GM19397 (cell line): ENCODE measurements at regions not wholly inside any gene's neighbourhood (a gene's known extent, or its start where the extent isn't known, plus 50 kb on each side); places are given as distances from the start of the nearest gene placed in this dataset.

Source experiments
- ATAC-seq: cut with Tn5 transposase; IDR thresholded peaks from one replicate; pipeline ENCODE4 v1.9.1; 2021; ENCODE audit warnings: mild to moderate bottlenecking, moderate library complexity; ENCODE audit not compliant: unreplicated experiment

DNA sequence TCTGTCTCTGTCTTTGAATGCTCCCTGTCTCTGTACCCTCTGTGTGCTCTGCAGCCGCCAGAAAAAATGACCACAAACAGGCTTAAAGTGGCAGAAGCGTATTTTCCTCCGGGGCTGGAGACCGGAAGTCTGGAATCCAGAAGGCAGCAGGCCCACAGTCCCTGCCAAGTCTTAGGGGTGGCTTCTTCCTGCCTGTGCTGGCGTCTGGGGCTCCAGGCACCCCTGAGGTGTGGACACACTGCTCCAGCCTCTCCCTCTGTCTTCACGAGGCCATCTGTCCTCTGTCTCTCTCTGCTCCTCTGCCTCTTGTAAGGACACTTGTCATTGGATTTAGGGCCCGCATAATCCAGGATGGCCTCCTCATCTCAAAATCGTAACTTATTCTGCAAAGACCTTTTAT, 298.4 kb upstream of the IRX4 start:
- no peak for ATAC-seq

DNA sequence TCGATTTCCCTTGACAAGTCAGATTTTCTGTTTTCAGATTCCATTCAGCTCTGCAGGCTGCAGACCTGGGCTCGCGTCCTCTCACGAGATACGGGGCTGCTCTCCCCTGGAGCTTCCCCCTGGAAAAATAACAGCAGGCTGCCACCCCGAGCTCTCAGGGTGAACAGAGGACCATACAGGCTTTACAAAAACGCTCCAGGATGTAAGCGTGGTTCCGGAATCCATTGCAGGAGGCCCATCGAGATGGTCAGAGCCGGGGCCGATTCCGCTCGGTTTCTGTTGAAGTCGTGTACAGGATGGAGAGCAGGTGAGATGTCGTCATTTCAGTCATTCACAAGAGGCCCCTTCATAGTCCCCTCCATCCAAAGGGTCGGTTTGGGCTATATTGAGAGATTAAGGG, 297.7 kb upstream of the IRX4 start:
- ATAC-seq = no peak

DNA sequence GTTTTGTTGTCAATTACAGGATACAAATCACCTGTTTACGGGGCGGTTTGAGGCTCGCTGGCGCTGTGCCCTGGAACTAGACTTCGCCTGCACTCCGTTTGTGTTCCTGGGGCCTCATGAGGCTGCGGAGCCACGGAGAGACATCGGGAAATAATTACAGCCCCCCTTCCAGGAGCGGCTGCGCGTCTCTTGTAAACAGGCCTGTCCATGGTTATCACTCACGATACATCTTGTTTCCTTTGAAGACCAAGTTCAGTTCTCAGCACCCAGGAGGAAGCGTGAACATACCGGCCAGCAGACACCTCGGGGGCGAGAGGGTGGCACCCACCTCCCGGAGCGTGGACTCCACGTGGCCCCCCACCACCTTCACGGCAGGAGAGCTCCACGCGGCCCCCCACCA, 297.1 kb upstream of the IRX4 start:
- no peak for ATAC-seq

DNA sequence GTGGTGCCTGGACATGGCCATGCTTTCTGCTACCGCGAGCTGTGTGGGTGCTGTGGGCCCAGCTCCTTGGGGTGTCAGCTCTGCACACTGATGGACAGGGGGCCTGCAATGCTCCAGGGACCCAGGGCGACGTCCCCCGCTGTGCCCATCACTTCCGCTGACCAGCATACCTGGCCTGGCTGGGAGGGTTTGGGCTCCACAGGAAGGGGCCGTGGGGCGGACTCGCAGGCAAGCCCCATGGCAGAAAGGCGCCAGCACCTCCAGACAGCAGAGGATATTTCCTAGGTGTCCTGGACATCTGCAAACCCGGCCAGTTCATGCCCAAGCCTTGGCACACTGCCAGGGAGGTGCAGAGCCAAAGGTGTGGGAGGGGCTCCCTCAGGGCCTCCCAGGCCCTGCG, 295.8 kb upstream of the IRX4 start:
- no peak for ATAC-seq

DNA sequence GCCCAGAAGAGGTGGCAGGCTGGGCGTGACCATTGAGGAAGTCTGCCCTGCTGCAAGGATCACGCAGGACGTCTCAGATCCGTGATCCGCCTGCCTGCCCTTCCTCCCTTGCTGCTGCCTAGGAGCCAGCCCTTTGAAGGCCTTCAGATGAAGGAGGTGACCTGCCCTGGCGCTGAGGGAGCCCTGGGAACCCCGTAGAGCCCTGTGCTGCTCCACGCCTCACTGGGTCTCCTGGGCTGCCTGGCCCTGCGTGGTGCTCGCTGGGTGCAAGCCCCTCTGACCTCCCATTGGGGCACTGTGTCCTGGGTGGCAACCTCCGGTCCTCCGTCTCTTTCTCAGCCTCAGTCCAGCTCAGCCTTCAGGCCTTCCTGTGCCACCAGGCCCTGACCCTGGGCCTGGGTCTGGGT, 295.3 kb upstream of the IRX4 start:
- ATAC-seq = no peak

DNA sequence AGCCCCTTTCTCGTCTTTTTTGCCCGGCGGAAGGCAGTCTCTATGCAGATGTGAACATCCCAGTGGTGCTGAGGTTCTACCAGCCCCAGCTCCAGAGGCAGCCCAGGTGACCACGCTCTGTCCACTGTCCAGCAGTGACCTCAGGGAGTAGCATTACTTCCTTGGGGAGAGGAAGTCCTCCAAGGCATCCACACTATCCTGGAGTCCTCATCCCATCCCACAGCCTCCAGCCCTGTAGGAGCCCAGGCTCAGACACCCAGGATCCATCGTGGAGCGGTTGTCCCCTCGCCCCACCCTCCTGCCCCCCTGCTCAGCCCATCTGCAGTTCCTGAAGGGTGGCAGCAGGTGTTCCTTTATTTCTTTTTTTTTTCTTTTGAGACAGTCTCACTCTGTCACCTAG, 294.5 kb upstream of the IRX4 start:
- no peak for ATAC-seq

DNA sequence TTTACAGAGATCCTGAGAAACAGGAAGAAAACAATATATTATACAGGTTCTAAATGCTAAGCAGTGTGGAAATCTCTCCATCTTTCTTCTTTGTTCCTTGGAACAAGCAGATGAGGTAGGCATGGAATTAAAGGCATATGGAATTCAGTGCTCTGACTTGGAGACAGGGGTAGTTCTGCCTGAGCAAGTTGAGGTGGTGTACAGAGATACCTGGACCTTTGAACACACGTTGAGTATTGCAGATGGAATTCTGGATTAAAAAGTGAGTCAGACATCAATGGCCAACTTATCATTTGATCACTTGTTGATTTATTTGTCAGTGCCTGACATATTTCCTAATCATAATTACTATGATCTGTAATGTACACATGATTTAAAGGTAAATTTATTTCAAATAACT, 293.9 kb upstream of the IRX4 start:
- no peak for ATAC-seq

DNA sequence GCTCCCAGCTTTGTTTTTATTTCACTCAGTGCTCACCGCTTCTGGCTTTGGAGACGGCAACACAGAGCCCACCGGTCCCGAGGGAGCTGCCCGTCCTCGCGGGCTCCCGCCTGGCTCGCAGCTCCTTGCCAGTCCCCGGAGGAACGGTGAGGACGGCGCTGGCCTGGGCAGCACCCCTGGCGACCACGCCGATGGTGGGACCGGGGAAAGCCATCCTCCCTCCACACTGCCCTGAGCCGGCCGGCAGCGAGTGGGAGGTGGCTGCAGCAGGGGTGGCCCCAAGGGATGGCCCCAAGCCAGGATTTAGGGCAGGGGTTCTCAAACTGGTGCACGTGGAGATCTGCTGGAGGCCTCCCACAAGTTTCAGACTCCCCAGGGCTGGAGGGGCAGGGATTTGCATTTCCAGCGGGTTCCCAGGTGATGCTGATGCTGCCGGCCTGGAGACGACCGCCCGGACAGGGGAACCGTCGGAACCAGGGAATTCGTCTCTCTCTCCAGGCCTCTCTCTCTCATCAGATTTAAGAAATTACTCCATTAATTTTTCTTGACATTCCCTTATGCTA, 293.2 kb upstream of the IRX4 start:
- ATAC-seq = no peak

DNA sequence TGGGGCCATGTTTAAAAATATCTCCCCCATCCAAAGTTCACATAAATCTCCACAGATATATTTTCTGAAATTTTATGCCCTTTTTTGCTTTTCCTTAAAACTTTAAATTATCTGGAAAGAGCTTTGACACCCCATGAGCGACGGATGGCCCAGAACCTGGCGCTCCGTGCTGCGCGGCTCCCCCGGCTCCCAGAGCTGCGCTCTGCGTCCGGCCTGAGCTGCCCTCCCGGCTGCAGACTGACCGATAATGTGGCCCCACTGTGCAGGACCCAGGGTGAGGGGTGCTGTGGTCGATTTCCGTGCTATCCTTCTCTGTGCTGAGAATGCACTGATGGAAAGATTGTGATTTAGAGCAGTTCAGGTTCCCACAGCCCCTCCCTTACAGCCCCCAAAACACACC, 292.3 kb upstream of the IRX4 start:
- no peak for ATAC-seq

DNA sequence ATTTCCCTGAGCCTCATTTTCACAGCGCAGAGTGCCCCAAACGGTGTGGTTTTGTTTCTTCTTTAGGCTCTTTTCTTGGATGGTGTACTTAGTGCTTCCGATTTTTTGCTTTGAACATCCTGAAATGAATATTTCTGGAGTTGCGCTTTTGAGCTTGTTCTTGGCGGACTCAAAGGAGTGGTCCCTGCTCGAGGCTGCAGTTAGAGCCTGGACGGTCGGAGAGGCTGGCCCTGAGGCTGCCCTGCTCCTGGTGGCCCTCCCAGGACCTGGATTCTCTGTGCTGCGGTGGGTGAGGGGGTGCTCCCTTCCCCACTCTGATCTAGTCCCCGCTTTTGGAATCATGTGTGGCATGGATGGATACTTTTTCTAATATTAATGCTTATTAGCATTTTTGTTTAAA, 291.8 kb upstream of the IRX4 start:
- no peak for ATAC-seq

DNA sequence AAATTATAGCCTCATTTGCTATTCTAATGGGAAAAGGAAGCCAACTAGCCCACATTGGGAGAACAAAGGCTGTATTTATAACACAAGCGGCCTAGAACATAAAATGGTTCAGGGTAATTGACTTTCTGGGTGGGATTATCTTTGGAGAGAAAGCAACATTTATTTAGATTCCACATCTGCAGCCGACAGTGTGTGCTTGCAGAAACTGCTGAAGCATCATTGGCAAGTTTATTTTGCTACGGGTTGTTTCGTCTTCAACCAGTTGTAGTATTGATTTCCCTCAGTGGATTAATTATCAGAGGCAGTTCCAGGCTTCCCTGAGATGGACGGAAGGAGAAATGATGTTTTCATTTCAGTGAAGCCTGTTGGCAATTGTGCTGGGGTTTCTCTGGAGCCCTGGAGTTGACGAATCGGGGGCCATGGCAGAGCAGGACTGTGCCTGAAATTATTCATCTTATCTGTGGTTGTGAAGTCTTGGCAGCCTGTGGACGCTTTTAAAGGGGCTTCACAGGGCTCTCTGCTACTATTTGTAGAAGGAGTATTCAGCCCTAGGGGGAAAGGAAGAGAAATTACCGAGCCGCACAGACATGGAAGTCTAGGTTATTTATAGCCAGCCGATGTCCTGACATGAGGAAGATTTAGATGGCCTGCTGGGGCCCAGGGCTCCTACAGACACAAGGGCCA, 290.6 kb upstream of the IRX4 start:
- no peak for ATAC-seq

DNA sequence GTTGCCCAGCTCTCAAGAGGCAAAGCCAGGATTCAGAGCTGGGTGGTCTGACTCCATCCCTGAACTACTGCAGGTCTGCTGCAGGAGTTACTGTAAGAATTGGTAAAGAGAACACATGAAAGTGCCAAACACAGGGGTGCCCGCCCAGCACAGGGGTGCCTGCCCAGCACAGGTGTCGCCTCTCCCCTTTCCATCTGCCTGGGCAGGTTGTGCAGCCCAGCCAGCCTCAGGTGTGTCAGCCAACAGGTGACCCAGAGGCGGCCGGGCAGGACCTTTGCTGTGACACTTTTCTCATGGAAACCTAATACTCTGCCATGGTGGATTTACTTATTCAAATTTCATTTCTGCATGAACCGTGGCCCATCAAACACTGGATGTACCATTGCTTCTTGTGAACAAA, 289.7 kb upstream of the IRX4 start:
- ATAC-seq = no peak

DNA sequence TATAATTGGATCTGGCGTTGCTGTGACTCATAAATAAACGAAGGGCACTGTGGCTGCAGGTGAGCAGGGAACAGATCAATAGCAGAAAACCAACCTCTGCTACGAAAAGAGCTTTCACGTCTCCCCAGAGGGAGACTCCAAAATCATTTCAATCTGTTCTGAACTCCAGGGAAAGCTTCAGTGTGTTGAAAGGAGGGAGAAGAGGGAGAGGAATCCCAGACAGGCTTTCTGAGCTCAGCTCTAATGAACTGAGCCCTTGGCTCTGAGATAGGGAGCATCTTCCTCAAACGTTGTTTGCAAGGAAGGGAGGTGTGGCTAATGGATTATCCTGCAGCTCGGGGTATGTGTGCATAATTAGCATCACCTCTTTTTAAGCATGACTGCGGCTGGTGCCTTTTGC, 288.0 kb upstream of the IRX4 start:
- no peak for ATAC-seq

DNA sequence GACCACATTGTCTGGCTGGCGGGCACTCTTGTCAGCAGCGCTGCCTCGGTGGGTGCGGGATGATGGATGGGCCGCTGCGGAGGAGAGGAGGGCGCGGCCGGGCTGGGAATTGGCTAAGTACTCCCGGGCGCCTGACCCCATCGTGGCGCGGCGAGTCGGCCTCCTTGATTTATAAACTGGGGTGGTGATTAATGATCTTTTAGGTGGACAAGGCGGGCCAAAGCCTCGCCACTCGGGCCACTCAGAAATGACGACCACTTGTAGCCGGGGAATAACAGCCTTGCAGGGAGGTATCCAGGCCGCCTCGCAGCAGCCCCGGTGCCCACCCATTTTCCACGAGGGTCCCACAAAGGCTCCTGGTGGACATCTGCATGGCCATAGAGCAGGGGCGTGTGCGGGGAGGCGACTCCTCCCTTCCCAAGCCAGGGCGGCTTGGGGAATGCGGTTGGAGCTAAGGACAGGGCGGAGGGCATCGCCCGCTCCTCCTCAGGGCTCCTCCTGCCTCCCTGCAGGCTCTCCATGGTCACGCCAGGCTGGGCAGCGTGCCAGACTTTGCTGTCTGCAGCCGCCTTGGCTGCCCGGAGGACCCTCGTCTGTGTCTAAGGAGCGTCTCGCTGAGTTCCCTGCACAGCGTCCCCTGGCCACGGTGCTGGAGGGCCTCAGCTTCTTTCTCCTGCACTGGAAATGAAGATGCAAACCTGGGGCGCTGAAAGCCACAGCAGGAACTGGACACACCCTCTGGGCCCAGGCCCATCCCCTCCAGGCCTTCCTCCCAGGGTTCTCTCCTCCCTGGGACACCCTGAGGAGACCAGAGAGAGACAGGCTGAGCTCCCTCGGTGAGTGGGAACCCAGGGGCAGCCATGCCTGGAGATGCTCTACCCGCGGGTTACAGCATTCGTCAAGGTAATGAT, 287.4 kb upstream of the IRX4 start:
- no peak for ATAC-seq

DNA sequence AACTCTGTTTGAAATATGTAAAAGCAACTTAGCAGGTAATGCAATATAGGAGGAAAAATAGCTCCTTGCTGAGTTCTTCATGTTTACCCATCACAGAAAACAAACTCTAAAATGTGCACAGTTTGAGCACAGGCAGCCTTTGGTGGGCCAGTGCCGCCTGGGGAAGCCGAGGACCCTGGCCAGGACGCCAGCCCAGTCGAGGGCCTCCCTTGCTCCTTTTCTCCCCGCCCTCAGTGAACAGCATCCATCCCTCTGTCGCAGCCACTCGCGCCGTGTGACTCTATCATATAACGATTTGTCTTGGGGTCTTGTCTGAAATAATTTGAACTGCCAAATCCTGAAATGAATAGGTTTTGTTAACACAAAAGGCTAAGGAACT, 286.7 kb upstream of the IRX4 start:
- no peak for ATAC-seq

DNA sequence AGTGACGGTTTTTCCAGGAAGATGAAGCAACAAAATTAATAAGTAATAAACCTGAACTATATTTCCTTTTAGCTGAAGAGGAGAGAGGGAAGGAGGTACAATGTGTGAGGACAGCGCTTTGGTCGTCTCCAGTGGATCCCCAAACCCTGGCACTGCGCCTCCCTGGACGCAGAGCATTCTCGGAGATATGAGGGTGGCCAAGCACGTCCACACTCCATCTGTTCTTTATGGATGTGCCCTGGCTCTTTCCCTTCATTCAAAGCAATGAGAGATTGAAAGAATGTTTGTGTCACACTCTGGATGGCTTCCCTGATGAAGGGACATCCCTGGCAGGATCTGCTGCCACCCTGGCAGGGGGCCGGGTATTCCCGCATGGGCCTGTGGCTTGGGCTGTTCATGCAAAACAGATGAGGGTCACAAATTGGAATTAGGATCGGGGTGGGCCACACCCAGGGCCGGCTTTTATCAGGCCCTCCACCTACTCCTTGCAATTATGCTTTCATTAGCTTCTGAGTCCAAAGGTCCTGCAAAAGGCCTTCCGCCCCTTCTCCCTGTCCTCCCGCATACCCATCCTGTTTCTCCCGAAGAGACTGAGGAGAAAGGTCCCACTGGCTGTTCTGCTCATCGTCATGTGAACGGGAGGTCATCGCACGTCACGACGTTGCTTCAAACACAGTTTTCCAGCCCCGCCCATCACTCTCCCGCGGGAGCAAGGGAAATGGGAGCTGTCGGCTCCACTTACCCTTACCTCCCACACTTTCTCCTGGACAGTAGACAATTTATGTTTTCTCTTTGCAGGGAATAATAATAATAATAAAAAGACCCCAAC, 286.1 kb upstream of the IRX4 start:
- no peak for ATAC-seq

DNA sequence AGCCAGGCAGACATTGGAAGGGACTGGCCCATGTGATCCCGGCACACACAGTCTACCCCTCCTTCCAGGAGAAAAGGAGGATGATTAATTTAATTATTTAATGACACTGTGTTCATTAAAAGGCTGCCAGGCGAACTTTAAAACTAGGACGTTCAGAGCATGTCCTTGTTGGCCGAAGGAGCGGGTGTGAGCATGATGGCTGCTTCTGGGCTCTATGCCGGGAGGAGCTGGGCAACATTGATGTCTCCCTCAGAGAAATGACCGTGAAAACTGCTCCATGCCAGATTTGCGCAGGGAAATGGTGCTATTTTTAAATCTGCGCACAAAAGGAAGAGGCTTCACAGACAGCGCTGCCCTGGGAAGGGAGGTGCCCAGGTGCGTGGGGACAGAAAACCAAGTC, 284.9 kb upstream of the IRX4 start:
- ATAC-seq = no peak

DNA sequence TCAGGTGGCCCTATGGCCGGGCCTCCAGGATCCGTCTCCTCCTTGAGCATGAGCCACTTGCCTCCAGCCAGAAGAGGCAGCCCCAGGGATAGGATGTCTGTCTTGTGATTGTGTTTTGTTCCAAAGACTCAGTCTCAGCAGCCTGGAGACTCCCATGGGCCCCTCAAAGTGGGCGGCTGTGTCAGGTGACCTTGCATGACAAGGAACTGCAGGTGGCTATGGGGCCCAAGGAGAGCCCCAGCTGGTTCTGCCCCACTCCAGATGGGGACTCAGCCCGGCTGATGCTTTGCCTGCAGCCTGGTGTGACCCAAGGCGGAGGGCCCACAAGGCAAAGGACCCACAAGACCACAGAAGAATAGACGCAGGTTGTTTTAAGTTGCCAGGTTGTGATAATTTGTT, 284.3 kb upstream of the IRX4 start:
- ATAC-seq = no peak

DNA sequence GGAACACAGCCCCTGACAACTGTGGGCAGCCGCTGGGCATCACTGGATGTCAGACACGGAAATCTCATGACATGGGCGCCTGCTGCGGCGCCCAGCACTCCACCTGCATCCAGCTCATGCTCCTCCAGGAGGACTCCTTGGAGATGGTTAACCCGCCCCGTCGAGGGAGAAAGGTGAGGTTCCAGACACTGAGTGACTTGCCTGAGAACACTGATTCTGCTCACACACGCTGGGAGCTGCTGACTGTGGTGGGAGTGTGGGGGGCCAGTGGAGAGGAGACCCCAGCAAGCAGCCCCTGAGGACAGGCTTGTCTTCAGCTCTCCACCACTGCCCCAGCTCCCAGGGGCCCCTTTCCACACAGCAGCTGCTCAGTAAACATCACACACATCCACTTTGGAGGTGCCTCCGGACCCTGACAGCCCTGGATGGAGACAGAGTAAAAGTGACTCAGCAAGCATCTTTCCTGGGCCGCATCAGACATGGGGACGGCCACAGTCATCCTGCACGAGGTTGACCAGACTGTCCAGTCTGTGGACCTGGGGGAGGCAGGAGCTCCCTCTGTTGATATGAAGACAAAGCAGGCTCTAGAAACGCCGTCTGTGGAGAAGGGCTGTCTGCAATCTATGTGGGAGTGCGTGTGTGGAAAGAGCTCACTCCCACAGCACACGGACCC, 283.7 kb upstream of the IRX4 start:
- no peak for ATAC-seq

DNA sequence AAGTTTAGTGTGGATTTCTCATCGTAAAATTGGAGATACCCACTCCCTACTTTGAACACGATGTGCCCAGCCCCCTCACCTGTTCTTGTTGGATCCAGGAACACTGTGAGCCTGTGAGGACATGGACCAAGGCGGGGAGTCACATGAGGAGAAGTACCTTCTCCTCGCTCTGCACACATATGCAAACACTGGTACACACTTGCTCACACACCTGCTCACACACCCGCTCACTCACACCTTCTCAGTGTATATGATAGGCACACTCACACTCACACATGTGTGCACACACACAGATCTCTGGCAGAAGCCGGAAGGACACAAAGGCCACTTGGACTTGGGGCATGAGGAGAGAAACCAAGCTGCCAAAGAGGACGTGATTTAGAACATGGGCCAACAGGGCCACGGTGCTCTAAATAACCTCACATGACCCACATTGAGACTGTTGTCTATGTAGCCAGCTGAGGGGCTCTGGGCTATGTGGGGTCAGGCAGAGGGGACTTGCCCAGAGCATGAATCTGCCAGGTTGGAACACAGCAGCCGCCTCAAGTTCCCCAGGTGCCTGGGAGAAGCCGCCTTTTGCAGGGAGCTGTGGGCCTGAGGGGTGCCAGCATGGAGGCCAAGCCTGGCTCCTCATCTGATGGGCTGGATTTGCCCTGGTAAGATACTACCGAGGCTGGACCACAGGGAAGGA, 283.0 kb upstream of the IRX4 start:
- no peak for ATAC-seq
